GM23338 (cell line): ENCODE measurements at regions not wholly inside any gene's neighbourhood (a gene's known extent, or its start where the extent isn't known, plus 50 kb on each side); places are given as distances from the start of the nearest gene placed in this dataset.

Experiments
- CREB1 ChIP-seq: fragments of 250-450 bp; sonication (Bioruptor Pico); IDR thresholded peaks from 2 replicates; pipeline ENCODE4 v1.5.0; 2020; ENCODE audit warnings: low read depth, mild to moderate bottlenecking, moderate library complexity
- EZH2 ChIP-seq: fragments of 200-600 bp; sonication (generic); IDR thresholded peaks from one replicate; pipeline ENCODE4 v1.8.0; 2017; ENCODE audit warnings: antibody characterized with exemption, mild to moderate bottlenecking, low read depth; ENCODE audit not compliant: unreplicated experiment
- EZH2phosphoT487 ChIP-seq: fragments of 200-600 bp; sonication (generic); IDR thresholded peaks from one replicate; pipeline ENCODE4 v1.8.1; 2018; ENCODE audit warnings: antibody characterized with exemption; ENCODE audit not compliant: unreplicated experiment
- JUNB ChIP-seq: IDR thresholded peaks from one replicate; pipeline ENCODE4 v1.6.1; 2016; ENCODE audit warnings: antibody characterized with exemption; ENCODE audit not compliant: unreplicated experiment
- NANOG ChIP-seq: IDR thresholded peaks from 2 replicates; pipeline ENCODE4 v1.6.1; 2016; ENCODE audit warnings: antibody characterized with exemption, borderline replicate concordance
- POLR2AphosphoS5 ChIP-seq: IDR thresholded peaks from 2 replicates; pipeline ENCODE4 v1.6.1; 2016; ENCODE audit warnings: antibody characterized with exemption, low read depth
- REST ChIP-seq: IDR thresholded peaks from one replicate; pipeline ENCODE4 v1.6.1; 2018; ENCODE audit warnings: antibody characterized with exemption; ENCODE audit not compliant: unreplicated experiment
- STAT1 ChIP-seq: IDR thresholded peaks from one replicate; pipeline ENCODE4 v1.6.1; 2016; ENCODE audit warnings: antibody characterized with exemption; ENCODE audit not compliant: unreplicated experiment
- ZNF114 ChIP-seq: fragments of 250-450 bp; sonication (Bioruptor Pico); IDR thresholded peaks from 2 replicates; pipeline ENCODE4 v1.5.0; 2020; ENCODE audit warnings: mild to moderate bottlenecking, moderate library complexity
- ZNF331 ChIP-seq: fragments of 250-450 bp; sonication (Bioruptor Pico); IDR thresholded peaks from 2 replicates; pipeline ENCODE4 v1.5.0; 2020; ENCODE audit warnings: low read depth, mild to moderate bottlenecking, moderate library complexity
- TF ChIP-seq, protein P1 (sequence below), 2 experiments: fragments of 200-600 bp in 1 of 2; sonication (generic) in 1 of 2; conservative IDR thresholded peaks; 2 replicates each; pipeline versions ENCODE4 v1.5.1 to v1.6.1; 2016 to 2017; ENCODE audit warnings: antibody characterized with exemption in 2 of 2, low read depth in 2 of 2, mild to moderate bottlenecking in 2 of 2, moderate library complexity in 1 of 2

- TF ChIP-seq, protein P1, sequence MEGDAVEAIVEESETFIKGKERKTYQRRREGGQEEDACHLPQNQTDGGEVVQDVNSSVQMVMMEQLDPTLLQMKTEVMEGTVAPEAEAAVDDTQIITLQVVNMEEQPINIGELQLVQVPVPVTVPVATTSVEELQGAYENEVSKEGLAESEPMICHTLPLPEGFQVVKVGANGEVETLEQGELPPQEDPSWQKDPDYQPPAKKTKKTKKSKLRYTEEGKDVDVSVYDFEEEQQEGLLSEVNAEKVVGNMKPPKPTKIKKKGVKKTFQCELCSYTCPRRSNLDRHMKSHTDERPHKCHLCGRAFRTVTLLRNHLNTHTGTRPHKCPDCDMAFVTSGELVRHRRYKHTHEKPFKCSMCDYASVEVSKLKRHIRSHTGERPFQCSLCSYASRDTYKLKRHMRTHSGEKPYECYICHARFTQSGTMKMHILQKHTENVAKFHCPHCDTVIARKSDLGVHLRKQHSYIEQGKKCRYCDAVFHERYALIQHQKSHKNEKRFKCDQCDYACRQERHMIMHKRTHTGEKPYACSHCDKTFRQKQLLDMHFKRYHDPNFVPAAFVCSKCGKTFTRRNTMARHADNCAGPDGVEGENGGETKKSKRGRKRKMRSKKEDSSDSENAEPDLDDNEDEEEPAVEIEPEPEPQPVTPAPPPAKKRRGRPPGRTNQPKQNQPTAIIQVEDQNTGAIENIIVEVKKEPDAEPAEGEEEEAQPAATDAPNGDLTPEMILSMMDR (conservative IDR thresholded peaks at IDR 0.05; ENCODE audit: low read depth in 2 of 2) = no peak
- TF ChIP-seq POLR2AphosphoS5 (no peak), ZNF331 (no peak), EZH2phosphoT487 (no peak), EZH2 (no peak), CREB1 (CRISPR knock-in tag) (no peak), REST (no peak), JUNB (no peak), NANOG (no peak), STAT1 (no peak), ZNF114 (CRISPR knock-in tag) (no peak)
Observed at GRCh38 chr12:61301817-61302216, 958.4 kb upstream of the USP15 start.
